ENCODE measurements at regions not wholly inside any gene's neighbourhood (a gene's known extent, or its start where the extent isn't known, plus 50 kb on each side); places are given as distances from the start of the nearest gene placed in this dataset.
A peak's percentile ranks its signal among the peaks of the same experiment; 100 is the strongest.

DNA sequence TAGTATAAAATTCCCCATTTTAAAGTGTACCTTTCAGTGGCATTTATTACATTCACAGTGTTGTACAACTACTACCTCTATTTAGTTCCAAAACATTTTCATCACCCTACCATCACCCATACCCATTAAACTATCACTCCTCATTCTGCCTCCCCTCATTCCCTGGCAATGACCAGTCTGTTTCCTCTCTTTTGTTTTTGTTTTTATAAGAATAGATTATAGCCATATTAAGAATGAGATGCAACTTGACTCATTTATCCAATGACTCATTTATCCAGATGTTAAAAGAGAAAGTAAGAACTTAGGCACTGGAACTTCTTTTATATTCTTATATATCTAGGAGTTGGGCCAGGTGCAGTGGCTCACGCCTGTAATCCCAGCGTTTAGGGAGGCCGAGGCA lies 156.3 kb downstream of the FAT3 start:
- peak overlapping the region; percentile 33 for H3K27ac ChIP-seq
- peak; percentile 40 for DNase-seq (ENCODE audit: low read depth, low spot score)

DNA sequence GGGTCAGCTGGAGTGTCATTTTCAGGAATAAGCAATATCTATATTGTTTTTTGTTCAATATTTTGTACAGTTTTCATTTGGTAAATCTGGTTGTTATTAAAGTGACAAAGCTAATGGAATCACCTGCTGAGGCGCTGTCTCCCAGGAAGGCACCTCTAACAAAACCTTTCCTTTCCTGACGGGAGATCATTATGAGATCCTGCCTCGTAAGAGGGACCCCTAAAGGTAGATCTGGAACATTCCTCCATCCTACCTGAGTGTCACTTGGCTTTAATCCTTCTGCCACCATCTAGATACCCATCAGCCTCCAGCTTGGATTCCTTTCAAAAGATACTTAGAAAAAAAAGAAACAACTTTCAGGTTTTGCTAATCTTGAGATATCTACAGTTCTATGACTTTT lies 157.7 kb downstream of the FAT3 start:
- H3K27ac ChIP-seq, result no peak overlapping the region
- no peak for DNase-seq (ENCODE audit: low read depth, low spot score)

DNA sequence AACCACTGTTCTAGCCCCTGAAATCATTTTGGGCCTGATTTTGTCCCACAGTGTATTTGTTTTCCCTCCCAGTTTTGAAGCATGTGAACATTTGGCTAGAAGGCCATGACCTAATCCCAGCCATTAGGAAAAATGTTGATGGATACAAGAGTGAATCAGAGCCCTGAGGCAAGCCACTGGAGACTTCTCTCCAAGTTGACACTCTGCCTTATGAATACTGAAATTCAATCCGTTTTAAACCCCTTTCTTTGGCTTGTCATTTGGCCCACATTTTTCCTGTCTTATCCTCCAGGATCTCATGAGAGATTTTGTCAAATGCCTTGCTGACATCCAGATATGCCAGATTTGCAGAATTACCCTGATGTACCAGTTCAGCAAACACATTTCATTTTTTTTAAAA lies 158.8 kb downstream of the FAT3 start:
- no peak for DNase-seq (ENCODE audit: low read depth, low spot score)
- no peak overlapping the region for H3K27ac ChIP-seq

DNA sequence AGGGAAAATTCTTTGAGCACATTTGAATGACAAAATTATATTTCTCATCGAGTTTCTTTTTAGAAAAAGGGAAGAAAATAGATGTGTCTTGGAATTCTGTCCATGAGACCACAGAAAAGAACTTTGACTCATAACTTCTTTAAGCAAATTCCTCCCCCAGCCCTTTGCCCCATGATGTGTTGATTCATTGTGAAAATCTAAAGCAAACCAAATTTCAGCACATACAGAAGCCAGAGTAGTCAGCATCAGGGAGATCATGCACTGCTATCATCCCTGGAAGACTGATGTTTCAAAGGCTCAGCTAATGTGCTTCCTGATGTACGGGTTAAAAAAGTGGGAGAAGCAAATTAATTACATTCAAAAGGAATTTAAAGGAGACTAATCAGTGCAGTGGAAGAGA lies 159.7 kb downstream of the FAT3 start:
- DNase-seq (ENCODE audit: low read depth, low spot score), result no peak

DNA sequence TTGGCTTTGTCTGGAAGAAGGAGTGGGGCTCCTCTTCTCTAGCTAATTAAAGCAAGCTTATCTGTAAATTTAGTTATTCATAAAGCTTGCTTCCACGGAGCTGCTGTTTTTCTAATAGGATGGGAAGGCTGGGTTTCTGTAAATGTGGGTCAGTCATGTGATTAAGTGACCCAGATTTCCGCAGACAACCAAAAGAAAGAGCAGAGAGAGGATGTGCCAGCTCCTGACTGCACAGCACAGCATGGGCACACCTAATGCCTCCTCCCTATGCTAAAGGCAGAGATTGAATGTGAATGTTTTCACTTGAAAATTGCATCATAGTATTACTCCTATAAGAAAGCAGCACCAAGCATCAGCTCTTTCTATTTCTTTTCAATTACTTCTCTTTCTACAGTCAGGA lies 160.2 kb downstream of the FAT3 start:
- H3K27ac ChIP-seq, result no peak overlapping the region
- no peak for DNase-seq (ENCODE audit: low read depth, low spot score)

More for the DNA sequence above, 159.7 kb downstream of the FAT3 start:
- no peak overlapping the region for H3K27ac ChIP-seq

DNA sequence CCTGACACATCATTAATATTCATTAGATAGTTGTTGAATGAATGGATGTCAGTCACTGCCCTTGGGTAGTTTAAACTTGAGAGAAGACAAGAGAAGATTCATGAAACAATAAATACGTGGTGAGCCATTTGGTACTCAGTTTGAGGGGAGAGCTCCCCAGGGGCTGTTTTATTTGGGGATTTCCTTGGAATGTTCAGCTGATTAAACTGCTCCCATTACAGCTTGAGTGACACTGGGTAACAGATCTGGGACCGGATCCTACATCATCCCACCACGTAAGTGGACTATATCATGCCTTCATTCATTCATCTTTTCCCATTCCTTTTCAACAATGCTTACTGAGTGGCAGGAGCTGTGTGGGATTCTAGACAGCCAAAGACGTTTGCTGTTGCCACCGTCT lies 162.0 kb downstream of the FAT3 start:
- H3K27ac ChIP-seq, result no peak overlapping the region
- DNase-seq (ENCODE audit: low read depth, low spot score), result no peak

DNA sequence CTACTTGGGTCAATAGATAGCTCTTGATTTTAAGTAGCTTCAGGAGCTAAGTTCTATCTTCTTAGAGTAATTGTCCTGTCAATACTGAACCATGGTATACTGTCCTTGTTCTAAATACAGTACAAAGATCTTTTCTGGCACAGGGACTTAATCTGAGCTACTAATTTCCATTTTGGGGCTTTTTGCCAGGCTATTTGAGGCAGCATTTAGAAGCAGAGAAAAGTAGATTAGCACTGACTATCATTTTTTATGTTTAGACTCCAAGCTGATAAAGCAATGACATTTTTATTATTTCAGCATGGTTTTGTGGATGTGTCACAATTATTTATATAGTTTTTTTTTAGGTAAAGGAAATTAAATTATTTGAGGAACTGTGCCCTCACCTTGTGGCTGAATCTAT lies 163.2 kb downstream of the FAT3 start:
- DNase-seq (ENCODE audit: low read depth, low spot score), result no peak
- no peak overlapping the region for H3K27ac ChIP-seq

DNA sequence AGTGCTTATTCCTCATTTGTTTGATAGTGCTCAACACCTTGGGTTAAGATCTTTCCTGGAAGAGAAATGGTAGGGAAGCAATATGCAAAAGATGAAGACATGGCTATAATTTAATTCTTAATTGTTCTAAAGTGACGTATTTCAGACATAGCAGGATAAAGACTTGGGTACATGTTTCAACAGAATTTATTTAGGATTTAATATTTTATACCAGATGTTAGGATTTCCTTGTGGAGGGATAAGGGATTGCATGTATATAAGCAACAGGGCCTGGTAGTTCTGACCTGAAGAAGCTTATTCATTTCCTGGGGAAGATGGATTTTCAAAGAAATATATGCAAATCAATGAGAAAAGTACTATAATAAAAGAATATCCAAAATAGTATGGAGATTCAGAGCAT lies 163.8 kb downstream of the FAT3 start:
- no peak overlapping the region for H3K27ac ChIP-seq
- DNase-seq (ENCODE audit: low read depth, low spot score), result no peak

DNA sequence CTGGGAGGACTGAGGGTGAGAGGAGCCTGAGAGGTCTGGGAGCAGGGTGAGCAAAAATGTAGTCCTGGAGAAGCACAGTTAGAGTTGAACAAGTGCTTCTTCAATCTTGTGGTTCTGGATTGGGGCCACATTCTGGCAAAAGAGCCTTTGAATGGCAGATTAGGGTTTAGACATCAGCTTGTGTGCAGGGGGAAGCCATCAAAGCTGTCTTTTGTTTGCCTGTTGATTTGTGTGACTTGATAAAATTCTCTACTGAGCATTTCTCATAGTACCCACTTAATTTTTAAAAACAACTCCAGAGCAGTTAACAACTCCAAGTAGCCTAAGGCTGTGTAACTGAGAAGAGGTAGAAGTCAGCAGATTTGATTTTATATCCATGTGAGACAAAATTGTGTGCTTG lies 166.2 kb downstream of the FAT3 start:
- no peak for DNase-seq (ENCODE audit: low read depth, low spot score)
- no peak overlapping the region for H3K27ac ChIP-seq

DNA sequence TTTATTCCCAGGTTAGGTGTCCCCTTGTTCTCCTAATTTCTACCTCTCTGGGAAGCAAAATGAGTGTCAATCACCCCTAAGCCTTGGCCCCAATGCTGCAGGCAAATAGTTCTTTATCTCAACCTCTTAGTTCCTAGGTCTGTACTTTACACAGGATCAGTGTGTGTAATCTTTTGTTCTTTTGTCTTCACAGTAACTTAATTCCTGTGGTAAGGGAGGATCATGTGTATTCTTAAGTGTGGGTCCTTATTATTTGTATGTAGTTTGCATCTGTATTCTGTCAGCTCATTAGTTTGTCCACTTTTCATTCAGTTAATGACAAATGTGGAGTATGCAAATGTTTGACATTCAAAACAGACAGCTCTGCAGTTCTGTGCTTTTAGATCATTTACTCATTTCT lies 166.7 kb downstream of the FAT3 start:
- DNase-seq (ENCODE audit: low read depth, low spot score), result no peak
- no peak overlapping the region for H3K27ac ChIP-seq

DNA sequence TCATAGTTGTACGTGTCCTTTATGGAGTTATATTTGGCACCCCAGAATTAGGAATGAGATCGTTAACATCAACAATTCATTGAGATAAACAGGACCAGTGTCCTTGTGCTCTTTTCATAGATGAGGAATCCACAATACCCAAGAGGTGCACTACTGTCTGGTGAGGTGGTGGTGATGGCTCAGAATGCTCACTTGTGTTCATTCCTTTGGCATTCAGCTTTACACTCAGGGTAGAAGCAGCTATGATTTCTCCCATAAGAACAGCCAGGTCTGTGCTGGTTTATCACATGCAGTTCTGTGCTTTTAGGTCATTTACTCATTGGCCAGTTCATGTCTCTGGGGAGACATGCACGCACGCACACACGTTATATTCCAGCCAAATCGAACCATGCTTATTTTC lies 167.2 kb downstream of the FAT3 start:
- no peak for DNase-seq (ENCODE audit: low read depth, low spot score)
- no peak overlapping the region for H3K27ac ChIP-seq

DNA sequence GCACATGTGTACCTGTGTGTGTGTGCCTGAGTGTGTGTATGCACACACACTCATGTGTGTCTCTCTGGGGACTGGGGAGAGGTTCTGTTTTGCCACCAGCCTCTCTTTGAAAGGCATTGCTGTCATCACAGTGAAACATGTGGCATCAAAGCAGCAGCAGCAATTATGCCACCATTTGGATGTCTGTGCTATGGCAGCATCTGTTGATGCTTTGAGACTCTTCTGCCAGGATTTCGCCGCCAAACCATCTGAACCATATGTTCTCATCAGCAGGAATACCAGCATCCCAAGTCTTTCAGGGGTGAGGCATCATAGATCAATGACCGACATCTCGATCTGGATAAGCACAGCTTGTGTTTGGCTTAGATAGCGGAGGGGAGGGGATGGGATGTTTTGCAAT lies 168.6 kb downstream of the FAT3 start:
- no peak overlapping the region for H3K27ac ChIP-seq
- no peak for DNase-seq (ENCODE audit: low read depth, low spot score)

DNA sequence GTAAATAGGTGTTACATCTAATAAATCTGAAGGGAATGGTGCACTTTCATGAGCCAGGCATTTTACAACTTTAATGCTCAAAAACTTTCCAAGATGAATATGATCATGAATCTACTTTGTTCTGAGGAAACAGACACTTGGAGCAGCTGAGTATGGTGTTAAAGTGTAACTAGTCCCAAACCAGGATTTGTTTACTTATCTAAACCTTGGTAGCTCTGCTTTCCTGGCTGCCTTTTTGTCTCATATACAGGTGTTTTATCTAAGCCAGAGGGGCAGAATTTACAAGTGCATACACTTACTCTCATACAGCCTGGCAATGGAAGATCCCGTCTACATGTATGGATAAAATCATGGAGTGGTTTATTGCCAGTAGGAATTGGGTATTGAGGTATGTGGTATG lies 171.5 kb downstream of the FAT3 start:
- H3K27ac ChIP-seq, result no peak overlapping the region
- DNase-seq (ENCODE audit: low read depth, low spot score), result no peak

DNA sequence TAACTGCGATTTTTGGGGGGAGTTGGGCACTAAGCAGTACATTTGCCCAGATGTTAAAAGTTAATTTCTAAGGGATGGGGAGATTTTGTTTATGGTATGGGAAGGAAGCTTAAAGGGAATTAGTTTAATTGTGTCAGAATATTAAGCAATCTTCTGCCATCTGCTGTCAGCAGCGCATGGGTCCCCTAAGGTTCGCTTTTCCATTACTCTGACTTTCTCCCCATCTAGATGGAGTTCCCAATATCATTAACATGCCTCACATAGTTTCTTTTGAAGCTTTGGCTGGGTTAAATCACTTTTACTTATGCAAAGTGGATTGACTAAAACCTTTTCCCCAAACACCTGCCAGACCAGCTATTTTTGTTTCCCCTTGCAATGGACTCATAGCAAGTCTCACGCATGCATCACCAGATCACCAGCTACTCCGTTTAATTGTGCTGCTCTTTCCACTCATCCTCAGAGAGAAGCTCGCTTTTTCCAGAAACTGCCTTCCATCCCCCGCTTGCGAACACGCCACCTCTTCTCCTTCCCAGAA lies 172.7 kb downstream of the FAT3 start:
- DNase-seq (ENCODE audit: low read depth, low spot score), result no peak
- no peak overlapping the region for H3K27ac ChIP-seq

DNA sequence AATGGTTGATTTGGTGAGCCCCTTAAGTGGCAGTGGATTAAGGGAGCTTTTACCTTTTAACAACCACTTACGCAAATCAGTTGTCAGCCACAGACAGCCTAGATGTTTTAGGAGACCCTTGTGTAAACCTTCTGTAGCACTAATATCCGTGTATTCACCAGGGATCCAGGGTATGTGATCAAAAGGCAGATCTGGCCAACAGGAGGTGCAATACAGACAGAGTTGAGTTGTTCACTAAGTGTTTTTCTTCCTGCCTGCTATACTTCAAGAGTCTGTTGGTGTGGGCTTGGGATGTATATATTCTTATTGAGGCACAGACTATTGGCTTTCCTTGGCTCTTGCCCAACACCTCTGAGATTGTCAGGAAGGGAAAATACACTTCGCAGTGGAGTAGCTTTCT lies 175.1 kb downstream of the FAT3 start:
- H3K27ac ChIP-seq, result no peak overlapping the region
- DNase-seq (ENCODE audit: low read depth, low spot score), result no peak

DNA sequence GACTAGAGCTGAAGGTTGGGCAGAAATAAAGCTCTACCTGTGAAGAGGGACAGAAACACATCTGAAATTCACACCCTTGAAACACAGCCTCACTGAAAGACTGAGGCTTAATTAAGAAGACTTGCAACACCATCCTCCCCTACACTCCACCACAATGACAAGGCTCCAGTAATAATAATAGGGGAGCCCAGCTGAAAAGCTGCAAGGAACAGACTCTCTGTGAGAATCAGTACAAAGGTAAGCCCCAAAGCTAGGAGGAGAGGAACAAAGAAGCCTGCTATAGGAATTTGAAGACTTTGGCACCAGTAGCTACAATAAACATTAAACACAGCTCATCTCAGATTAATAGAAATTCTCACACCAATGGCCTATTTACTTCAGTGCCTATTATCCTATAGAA lies 176.9 kb downstream of the FAT3 start:
- no peak for DNase-seq (ENCODE audit: low read depth, low spot score)
- H3K27ac ChIP-seq, result no peak overlapping the region

DNA sequence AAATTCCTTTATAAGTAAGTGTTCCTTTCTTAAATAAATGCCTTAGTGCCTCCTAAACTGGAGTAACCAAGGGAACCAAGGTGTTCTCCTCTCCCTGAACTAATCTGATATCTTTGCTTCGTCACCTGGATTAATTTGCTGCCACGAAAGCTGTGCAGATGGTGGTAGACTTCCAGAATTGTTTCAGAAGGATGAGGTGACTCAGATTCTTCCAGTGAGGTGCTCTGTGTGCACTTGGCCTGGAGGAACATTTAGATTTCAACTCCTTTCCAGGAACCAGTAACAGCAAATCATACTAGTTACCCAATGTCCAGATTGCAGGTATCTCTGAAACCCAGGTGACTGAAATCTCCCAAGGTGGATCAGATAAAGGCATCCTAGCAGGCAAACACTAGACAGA lies 181.9 kb downstream of the FAT3 start:
- DNase-seq (ENCODE audit: low read depth, low spot score), result no peak

DNA sequence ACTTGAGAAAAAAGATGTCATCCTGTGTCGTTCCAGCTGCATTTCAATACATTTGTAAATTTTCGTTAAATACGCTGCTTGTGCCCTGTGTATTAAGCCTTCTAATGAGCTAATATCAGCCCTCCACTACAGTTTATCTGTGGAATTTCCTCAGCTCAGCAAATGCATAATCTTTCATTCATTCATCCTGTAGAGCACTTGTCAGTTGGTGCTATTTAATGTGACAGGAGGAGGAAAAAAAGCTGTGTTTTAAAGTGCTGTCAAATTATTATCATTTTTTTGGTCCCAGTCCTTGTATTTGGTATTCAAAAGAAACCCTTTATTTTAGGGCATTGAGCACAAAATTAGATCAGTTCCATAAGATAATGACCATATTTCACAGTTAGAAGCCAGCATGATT lies 184.7 kb downstream of the FAT3 start:
- DNase-seq (ENCODE audit: low read depth, low spot score), result no peak
- no peak overlapping the region for H3K27ac ChIP-seq

More for the DNA sequence above, 181.9 kb downstream of the FAT3 start:
- no peak overlapping the region for H3K27ac ChIP-seq

DNA sequence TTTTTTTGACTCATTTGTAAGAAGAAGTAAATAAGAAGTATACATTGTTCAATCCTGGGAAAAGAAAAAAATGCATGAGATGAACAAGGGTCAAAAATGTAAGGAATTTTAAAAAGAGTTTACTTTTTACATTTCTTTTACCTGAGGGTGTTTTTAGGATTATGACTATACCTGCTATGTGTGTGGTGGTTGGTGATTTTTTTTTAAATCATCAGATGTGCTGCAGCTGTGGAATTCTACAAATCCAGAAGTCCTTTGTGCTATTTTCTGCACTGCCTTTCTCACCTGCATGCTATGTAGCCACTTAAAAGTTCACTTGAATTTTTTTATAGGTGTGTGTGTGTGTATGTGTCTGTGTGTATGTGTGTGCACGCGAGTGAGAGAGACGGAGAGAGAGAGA lies 185.3 kb downstream of the FAT3 start:
- no peak overlapping the region for H3K27ac ChIP-seq
- no peak for DNase-seq (ENCODE audit: low read depth, low spot score)

DNA sequence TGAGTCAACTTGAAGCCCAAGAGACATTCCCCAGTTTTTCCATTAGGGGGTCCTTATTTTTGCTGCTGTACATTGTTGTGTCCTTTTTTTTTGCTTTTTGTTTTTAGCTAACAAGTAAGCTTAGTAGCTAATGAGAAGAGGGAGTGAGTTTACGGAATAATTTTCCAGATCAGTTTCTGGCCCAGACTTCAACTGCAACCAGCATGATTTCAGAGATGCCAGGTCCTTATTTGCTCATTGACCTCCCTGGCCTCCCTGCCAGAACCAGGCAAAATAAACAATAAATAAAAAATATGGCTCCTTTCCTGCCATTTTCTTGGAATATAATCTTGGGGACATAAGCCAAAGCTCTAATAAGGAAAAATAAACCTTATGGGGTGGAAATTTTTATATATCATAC lies 185.9 kb downstream of the FAT3 start:
- no peak overlapping the region for H3K27ac ChIP-seq
- DNase-seq (ENCODE audit: low read depth, low spot score), result no peak

DNA sequence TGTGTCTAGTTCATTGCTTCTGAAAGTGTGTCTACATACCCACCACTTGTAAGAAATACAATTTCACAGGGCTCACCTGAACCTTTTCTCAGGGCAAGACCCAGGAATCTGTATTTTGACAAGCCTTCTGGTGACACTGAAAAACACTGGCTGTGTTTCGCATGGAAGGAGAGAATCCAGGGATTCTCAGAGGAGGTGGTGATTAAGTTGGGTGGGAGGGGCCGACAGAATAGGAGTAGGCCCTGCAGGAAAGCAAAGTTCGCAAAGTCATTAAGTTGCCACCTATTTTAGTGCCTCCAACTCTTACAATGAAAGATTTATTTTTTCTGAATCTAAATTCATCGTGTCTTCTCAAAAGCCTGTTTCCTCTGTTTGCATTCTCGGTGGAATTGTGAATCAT lies 186.8 kb downstream of the FAT3 start:
- no peak for DNase-seq (ENCODE audit: low read depth, low spot score)
- H3K27ac ChIP-seq, result no peak overlapping the region

DNA sequence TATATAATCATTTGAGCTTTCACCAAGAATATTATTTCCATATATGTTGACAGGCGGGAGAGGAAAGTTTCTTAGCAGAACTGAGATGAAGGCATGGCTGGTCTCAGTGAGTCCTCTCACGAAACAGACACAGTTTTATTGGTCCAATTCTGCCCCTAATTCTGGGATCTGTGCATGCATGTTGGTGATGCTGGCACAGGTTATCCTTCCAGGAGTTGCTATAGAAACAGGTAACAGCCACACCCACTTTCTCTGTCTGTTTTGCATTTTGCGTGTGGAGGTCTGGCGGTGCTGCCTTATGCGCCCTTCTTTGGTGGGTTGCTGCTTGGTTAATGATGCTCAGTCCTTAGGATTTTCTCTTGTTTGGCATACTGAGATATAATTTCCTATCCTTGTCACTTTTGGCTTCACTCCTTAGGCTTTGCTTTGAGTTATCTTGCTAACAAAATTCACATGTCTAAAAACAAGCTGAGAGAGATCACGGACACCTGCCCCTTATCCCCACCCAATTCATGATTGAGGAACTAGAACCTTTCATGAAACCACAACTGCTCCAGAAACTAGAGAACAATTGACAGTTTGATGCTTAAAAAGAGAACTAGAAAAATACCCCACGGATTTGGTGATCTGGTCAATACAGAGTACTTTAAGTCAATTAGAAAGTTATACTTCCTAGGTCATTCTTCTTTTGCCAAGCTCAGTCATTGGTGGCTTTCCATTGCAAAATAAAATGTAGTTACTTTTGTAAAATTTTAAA lies 189.3 kb downstream of the FAT3 start:
- DNase-seq (ENCODE audit: low read depth, low spot score), result no peak
- no peak overlapping the region for H3K27ac ChIP-seq

All from epithelial cell of prostate (primary cell).